ENCODE measurements at regions not wholly inside any gene's neighbourhood (a gene's known extent, or its start where the extent isn't known, plus 50 kb on each side); places are given as distances from the start of the nearest gene placed in this dataset.
"Not testable (repeated sequence)": the region's sequence is repeated elsewhere in the genome, so short reads cannot be mapped to it uniquely, and the experiment has no call there.

DNA sequence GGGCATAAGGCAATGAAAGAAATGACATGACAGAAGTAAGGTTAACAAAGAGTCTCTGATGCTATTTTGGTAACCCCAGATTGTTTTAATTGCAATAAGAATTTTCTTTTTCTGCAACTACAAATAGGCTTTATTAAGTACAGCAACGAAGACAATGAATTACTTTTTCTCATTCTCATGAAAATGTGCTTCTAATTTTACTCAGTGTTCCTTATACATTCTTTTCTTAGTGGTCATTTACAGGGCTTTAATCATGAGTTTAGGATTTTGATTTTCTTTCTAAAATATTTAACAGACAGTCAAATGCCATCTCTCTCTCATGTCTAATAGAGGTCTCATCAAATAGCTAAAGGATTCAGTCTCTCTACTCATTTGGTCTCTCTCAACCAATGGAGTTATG, 452.1 kb downstream of the RAP2B start:
- no peak for DNase-seq (ENCODE audit: low spot score)

DNA sequence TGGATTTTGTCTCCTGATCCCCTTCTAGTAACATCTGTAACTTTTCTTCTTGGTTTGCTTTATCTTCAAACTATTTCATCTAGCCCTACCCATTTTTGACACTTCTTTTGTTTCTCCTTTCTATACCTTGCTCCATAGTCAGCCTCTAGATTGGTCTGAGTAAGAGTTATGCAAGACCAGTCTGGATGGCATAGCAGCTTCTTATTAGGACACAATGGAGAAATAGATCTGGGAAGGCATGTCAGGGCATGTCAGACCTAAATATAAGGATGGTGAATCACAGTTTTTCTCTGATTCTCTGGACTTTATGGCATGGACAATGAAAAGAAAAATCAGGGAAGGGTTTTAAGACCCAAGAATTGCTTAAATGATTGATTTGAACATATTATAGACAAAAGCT, 452.5 kb downstream of the RAP2B start:
- no peak for DNase-seq (ENCODE audit: low spot score)

DNA sequence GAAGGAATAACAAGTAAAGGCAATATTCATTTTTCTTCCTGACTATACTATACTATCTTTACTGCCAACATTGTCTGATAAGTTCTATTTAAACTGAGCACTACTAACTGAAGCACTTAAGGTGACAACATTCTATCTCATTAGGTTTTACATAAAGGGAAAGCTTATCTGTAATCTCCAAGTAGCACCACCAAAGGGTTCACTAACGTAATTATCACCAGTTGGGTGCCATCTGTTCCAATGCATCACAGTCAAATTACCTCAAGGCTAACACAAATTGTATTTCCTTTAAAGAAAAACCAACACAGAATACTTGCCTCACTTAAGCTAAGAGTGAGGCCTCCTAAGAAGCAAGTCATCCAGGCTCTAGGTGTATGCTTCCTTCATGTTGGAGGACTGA, 453.8 kb downstream of the RAP2B start:
- DNase-seq (ENCODE audit: low spot score), result no peak

DNA sequence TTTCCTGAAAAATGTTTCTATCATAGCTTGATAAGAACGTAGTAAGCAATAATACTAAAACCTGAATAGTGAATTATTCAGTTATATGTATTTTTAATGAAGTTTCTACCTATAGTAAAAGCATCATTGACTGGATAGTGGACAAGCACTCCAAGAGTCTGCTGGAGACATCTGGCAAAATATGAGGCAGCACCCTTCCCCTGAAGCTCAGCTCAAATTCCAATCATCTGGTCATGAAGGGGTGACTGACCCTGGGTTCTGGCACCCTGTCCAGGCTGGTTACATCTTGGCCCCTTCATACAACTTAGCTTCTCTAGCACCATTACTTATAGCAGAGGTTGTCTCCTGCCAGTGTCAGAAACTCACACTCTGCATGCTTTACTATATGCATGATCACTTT, 455.4 kb downstream of the RAP2B start:
- DNase-seq (ENCODE audit: low spot score), result no peak

DNA sequence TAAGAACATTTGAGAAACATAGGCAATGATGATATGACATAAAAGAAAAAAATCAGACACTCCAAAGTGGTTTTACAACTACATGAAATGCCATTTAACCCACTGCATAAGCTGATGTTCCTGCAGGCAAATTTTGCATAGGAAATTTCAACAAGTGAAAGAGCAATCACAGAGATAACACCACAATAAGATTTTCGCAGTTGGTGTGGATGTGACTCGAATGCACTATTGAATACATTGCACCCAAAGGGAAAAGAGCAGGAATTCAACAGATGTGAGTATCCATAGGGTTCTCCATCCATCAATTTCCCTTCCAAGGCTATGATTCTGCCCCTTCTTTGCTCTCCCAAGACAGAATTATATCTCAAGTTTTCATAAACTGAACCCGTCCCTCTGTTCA, 456.1 kb downstream of the RAP2B start:
- DNase-seq (ENCODE audit: low spot score), result no peak

DNA sequence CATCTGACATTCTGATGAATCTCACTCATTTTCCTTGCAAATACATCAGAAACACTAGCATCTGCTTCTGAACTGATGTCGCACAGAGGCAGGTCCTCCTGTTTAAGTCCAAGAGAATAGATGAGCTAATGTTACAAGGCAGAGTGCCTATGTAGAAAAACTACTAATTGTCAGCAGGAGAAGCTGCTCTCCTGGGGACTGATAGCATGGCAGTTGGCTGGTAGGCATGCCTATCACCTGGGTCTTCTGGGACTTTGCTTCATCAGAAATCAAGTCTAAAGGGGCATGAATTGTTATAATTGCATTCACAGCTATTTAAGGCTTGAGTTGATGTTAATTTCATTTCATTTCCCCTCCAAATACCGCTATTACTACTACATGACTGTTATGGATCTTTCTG, 457.2 kb downstream of the RAP2B start:
- no peak for DNase-seq (ENCODE audit: low spot score)

DNA sequence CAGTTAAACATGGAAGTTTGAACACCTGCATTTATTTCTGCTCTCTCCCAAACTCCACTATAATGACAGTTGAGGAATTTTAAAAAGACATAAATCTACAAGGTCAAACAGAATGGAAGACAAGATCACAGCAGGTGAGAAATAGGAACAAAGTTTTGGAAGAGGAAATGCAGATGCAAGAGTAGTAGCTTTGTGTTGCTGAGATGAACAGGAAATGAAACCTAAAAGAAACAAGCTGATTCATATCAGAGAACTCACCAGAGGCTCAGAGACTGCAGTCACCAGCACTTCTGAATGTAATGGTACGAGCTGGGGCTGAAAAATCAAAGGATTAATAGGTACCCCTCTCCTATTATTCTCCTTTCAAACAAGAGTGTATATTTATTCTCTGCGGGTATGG, 459.9 kb downstream of the RAP2B start:
- no peak for DNase-seq (ENCODE audit: low spot score)

DNA sequence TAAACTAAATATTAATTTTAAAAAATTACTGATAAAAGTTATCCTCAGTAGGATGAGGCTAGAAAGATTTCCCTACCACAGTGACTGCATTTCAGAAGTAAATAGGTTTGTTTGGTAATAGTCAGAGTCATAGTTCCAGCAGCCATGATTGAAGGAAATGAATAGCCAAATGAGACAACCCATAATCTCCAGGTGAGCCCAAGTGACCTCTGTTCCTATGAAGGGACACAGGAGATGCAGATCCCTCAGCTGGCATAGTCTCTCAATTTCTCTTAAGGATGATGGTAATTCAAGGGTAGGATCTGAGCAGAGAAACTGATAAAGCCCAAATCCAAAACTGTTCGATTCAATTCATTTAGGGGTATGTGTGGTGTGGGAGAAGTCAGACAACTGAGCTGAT, 461.8 kb downstream of the RAP2B start:
- DNase-seq (ENCODE audit: low spot score), result no peak

DNA sequence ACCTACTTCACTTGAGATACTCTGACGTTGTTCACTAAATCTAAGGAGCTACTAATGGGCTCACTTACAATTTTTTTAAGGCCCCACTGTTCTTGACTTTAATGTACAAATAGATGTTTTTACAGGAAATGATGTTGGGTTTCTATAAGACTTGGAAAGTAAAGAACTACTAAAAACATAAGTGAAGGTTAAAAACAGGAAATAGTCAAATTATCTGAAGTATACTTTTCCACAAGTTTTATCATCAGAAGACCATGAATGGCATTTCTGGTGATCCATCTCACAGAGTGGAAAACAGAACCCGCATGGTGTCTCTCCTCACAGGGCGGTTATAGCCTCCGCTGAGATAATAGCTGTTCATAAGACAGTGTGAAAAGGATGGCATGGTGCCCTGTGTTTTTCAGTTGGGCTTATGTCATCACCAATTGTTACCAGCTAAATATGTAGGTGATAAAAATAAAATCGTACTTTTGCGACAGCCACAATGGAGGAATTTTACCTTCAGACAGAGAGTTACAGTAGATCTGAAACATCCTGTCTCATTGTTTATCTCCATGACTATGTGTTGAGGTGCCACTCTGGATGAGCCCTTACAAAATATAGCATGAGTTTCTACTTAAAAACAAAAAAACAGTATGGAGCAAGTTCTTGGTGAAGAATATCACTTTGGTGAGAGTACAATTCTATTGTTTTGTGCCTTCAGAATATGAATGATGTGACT, 462.4 kb downstream of the RAP2B start:
- DNase-seq (ENCODE audit: low spot score), result no peak

DNA sequence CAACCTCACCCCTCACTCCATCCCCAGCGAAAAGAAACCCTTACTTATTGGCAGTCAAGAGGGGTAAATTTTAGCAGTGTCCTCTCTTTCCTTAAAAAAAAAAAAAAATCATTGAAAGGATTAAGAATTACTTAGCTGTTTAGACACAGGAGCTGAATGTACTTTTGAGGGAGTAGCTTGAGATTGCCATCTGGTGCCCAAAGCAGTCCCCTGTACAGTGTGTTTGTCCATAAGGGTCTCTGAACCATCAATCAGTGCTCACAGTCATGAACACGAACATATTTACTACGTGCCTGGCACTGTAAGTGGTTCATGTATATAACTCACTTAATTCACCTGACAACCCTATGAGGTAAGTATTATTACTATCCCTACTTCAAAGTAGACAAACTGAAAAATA, 463.5 kb downstream of the RAP2B start:
- DNase-seq (ENCODE audit: low spot score), result no peak

DNA sequence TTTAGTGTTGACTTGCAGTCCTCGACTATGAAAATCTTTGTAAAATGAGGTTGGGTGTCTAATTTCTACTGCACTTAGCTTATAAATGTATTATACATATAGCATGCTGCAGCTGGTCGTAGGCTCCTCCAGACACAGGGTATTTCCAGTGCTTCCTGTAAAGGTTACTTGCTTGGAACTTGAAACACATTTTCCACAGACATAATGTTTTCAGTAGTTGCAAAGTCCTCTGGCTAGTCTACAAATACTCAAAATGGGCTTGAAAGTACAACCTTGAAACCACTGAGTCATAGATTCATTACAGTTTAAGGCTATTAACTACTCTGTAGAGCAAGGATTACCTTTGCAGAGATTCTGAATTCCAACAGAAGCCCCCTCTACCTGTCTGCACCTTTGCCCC, 464.1 kb downstream of the RAP2B start:
- no peak for DNase-seq (ENCODE audit: low spot score)

DNA sequence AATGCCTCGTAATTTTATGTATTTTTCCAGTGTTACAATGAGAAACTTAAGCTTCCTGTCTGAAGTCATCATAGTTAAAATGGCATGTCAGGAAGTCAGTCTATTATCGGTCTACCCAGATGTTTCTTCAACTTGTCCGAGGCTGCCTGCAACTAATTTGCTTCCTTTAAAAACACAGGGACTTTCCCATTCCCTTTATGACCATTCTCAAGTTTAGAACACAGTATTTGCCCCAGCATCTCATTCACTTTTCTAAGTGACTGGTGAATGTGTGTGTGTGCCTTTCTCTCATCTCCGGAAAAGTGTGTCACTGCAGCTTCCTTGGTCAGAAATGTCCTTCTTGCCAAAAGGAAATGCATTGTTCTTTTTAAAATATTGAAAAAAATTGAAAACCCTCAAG, 466.6 kb downstream of the RAP2B start:
- DNase-seq (ENCODE audit: low spot score), result no peak

DNA sequence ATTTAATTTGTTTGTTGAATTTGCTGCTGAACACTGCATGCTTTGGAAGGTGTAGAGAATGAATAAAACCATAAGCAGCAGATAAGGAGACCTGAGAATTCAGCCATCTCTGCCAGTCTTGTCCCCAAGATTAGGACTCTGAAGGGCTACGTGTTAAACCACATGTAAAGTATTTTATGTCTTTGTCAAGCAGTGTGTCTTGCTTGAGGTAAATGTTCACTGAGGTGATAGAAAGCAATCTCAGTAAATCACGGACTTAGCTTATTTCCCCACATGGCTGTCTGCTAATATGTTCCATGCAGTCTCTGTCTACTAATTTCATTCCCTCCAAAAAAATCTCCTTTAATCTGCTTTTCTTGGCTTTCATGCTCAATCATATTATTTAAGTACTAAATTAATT, 467.1 kb downstream of the RAP2B start:
- DNase-seq (ENCODE audit: low spot score), result no peak

DNA sequence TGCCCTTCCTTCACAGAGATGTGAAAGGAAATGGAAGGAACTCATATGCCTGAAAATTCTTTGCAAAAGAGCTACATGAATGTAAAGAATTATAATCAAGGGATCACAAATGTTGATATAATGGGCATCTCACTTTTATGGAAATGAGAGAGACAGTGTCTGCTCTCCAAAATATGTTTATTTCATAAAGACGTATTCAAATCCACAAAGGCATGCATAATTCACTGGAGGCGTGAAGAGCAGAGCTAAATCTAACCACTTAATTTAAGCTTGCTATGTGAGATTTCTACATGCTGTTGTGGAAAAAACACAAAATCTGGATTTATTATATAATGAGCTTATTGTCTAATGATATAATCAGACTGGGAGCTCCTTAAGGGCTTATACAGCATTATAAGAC, 469.1 kb downstream of the RAP2B start:
- no peak for DNase-seq (ENCODE audit: low spot score)

DNA sequence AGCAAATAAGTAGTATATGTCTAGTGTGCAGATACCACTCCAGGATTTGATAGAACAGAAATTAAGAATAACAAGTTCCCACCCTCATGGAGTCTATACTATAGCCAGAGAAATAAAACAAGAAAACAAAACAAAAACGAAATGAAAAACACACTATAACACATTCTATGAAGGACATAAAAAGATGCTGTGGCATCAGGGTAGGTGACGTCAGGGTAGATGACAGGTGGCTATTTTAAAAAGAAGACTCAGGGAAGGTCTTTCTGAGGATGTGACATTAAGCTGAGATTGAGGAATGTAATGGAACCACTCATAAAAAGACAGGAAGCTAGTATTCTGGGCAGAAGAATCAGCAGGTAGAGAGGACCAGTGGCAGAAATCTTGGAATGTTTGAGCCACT, 469.6 kb downstream of the RAP2B start:
- no peak for DNase-seq (ENCODE audit: low spot score)

DNA sequence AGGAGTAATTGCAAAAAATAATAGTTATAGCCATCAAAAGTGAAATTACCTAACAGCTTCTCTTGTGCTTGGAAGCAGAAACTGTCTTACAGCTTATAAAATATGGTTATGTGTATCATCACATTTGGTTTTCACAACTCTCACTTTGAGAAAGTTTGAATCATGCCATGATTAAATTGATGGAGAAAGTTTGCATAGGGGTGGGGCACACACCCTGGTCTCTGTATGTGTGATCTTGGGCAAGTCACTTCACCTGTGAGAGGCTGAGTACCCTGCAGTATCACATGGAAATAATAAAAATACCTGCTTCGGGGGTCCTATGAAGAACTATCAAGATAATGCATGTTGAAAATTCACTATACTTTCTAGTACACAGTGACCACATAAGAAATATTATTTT, 471.4 kb downstream of the RAP2B start:
- no peak for DNase-seq (ENCODE audit: low spot score)

DNA sequence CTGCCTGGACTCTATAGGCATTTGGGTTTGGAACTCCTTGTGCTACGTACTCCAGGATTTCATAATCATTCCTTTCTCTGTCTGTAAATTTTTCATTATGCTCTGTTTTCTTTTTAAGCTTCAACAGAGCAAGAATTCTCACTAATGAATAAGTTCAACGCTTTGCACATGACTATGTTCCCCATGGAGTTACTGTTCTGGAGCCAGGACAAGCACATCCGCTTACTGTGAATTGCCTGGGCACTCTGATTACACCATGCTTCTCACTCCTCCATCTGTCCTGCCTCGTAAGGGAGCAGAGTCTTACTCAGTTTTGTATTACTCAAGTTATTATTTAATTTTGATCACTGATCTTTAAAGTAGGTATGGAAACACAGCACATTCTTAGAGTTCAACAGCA, 472.7 kb downstream of the RAP2B start:
- no peak for DNase-seq (ENCODE audit: low spot score)

DNA sequence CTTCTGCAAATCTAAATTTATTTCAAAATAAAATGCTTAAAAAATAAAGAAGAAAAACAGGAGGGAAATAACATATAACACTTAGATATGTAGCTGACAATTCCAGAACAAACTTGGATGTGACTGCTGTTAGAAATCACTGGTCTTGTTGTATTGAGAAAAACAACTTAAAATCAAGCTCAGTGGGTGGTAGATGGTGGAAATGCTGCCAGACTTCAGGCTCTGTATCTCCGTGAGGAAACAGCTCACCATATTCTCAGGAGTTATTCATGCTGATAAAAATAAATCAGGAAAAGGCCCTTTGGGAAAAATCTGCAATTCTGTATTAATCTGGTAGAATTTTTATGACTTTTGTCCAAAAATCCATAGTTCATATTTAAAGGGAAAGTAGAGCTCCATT, 477.6 kb downstream of the RAP2B start:
- DNase-seq (ENCODE audit: low spot score), result no peak

DNA sequence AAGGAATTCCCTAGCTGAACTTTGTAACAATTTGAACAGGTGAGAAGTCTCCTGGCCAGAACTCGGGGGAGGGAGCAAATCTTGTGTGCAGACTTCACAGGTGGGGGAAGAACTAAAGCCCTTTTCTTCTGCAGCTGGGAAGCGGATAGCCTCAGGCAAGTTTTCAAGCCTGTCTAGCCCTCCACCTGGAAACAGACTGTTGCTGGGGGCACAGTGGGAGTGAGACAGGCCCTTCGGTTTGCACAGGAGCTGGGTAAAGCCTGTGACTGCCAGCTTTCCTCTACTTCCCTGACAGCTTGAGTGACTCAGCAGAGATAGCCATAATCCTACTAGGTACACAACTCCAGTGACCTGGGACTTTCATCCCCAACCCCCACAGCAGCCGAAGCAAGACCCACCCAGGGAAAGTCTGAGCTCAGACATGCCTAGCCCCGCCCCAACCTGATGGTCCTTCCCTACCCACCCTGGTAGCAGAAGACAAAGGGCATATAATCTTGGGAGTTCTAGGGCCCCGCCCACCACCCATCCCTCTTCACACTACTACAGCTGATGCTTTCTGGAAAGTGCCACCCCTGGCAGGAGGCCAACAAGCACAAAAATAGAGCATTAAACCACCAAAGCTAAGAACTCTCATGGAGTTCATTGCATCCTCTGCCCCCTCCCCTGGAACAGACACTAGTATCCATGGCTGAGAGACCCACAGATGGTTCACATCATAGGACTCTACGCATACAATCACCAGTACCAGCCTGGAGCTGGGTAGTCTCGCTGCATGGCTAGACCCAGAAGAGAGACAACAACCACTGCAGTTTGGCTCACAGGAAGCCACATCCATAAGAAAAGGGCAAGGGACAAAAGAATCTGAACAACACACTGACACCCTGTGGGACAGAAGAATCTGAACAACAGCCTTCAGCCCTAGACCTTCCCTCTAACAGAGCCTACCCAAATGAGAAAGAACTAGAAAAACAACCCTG, 479.0 kb downstream of the RAP2B start:
- DNase-seq (ENCODE audit: low spot score), result no peak

DNA sequence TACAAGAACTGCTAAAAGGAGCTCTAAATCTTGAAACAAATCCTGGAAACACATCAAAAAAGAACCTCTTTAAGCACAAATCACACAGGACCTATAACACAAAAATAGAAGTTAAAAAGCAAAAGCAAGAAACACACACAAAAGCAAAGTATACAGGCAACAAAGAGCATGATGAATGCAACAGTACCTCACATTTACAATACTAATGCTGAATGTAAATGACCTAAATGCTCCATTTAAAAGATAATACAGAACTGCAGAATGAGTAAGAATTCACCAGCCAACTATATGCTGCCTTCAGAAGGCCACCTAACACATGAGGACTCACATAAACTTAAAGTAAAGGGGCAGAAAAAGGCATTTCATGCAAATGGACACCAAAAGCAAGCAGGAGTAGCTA, 478.6 kb upstream of the ARHGEF26 start:
- DNase-seq (ENCODE audit: low spot score), result not testable (repeated sequence)

DNA sequence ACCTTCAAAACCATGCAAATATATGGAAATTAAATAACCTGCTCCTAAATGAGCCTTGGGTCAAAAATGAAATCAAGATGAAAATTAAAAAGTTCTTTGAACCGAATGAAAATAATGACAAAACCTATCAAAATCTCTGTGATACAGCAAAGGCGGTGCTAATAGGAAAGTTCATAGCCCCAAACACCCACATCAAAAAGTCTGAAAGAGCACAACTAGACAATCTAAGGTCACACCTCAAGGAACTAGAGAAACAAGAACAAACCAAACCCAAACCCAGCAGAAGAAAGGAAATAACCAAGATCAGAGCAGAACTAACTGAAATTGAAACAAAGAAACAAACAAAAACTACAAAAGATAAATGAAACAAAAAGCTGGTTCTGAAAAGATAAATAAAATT, 477.7 kb upstream of the ARHGEF26 start:
- not testable (repeated sequence) for DNase-seq (ENCODE audit: low spot score)

DNA sequence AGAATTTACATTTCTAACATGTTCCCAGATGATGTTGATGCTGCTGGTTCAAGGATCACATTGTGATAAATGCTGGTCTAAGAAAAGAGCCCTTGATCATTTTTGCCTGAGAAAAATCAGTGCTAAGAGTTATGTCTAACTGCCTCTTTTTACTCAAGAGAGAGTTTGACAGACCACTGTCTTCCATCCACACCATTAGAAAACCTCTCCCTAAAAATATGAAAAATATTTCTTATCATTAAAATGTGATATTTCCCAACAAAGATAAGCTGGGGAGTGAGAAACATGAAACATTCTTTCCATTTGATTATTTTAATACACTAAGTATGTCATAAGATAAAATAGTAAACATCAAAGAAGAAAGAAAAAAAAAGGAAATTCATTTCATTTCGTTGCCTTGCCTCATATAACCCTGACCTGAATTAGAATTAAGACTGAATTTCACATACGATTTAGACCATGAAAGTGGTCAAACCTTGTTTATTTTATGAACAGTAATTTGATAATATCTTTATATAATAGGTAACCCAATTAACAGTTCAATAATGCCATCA, 471.8 kb upstream of the ARHGEF26 start:
- no peak for DNase-seq (ENCODE audit: low spot score)

DNA sequence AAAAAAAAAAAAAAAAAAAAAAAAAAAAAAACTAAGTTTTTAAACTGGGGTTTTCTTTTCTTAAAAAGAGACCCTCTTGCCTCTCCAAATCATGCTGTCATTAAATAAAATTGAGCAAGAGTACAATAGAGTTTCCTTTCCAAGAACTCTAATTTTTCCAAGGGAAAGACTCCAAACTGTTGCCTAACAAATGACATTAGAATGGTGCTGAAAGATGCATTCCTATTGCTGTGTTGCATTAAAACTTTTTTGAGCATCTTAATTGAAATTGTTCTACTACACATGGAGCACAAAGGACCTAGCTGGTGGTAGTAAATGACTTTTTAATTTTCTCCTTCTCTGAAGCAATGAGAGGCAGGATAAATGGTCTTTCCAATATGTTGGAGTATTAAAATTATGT, 469.1 kb upstream of the ARHGEF26 start:
- DNase-seq (ENCODE audit: low spot score), result no peak

Measured in germinal center (tissue), 1 donor.